H1 (cell line): ENCODE measurements at regions not wholly inside any gene's neighbourhood (a gene's known extent, or its start where the extent isn't known, plus 50 kb on each side); places are given as distances from the start of the nearest gene placed in this dataset.

Experiments used
- CTCF ChIA-PET: fragments of 300-600 bp; sonication (Branson Sonifier 250); formaldehyde crosslinking; loops from one replicate; lab custom pipeline; 2021; ENCODE audit not compliant: partially characterized antibody; lab: Charles Lee
- POLR2A ChIA-PET: fragments of 300-600 bp; sonication (Branson Sonifier 250); formaldehyde crosslinking; loops from one replicate; lab custom pipeline; 2021; ENCODE audit warnings: inconsistent platforms; ENCODE audit not compliant: partially characterized antibody; lab: Charles Lee
- DNase-seq, 2 experiments: peaks; one replicate each; pipeline versions ENCODE4 v3.0.0 to v3.0.0-alpha.2; 2010 to 2022; ENCODE audit warnings: low spot score in 2 of 2, low read depth in 1 of 2, mixed read lengths in 1 of 2
- FAIRE-seq: peaks from 2 replicates; lab custom pipeline; 2011; peaks lifted over from hg19 to GRCh38; lab: Jason Lieb, UNC
- H2AFZ ChIP-seq: 2 replicates; pipeline ENCODE4 v1.8.1; 2012; ENCODE audit warnings: low read length, inconsistent platforms
- H2AK5ac ChIP-seq: 2 replicates; pipeline ENCODE4 v1.6.1; 2013; ENCODE audit warnings: low read depth, low read length
- H2BK120ac ChIP-seq: replicated peaks from 2 replicates; pipeline ENCODE3; 2013; ENCODE audit warnings: low read depth, low read length, inconsistent platforms
- H2BK12ac ChIP-seq: 2 replicates; pipeline ENCODE4 v1.6.1; 2013; ENCODE audit warnings: low read depth, low read length
- H2BK15ac ChIP-seq: 2 replicates; pipeline ENCODE4 v1.6.1; 2013; ENCODE audit warnings: low read length
- H2BK20ac ChIP-seq: 2 replicates; pipeline ENCODE4 v1.6.1; 2013; ENCODE audit warnings: low read length
- H2BK5ac ChIP-seq: 2 replicates; pipeline ENCODE4 v1.6.1; 2013; ENCODE audit warnings: low read depth, low read length
- H3K14ac ChIP-seq: 2 replicates; pipeline ENCODE4 v1.6.1; 2013; ENCODE audit warnings: inconsistent platforms; ENCODE audit not compliant: insufficient read length
- H3K18ac ChIP-seq: 2 replicates; pipeline ENCODE4 v1.6.1; 2013; ENCODE audit warnings: low read length; ENCODE audit errors: extremely low read depth
- H3K23ac ChIP-seq: 2 replicates; pipeline ENCODE4 v1.6.1; 2013; ENCODE audit warnings: inconsistent platforms; ENCODE audit not compliant: insufficient read length
- H3K23me2 ChIP-seq: 2 replicates; pipeline ENCODE4 v1.6.1; 2013; ENCODE audit warnings: low read depth, low read length
- H3K27ac ChIP-seq: 2 replicates; pipeline ENCODE4 v1.6.1; 2011; ENCODE audit warnings: low read depth, low read length, inconsistent platforms
- H3K27me3 ChIP-seq, 4 experiments: replicated peaks in 1 of 4; 1 replicate in 1 of 4; 2 replicates in 3 of 4; pipeline versions ENCODE4 v1.6.1 to v1.8.1; 2011 to 2013; ENCODE audit warnings: low read length in 3 of 4, mild to moderate bottlenecking in 3 of 4, inconsistent platforms in 2 of 4, mixed read lengths in 2 of 4, moderate library complexity in 1 of 4; ENCODE audit not compliant: control insufficient read depth in 3 of 4, insufficient read depth in 3 of 4; ENCODE audit errors: extremely low read depth in 1 of 4
- H3K36me3 ChIP-seq, 4 experiments: 2 replicates each; pipeline versions ENCODE4 v1.6.1 to v1.8.1; 2011 to 2013; ENCODE audit warnings: mild to moderate bottlenecking in 4 of 4, low read length in 3 of 4, moderate library complexity in 2 of 4, control low read depth in 1 of 4, inconsistent platforms in 1 of 4; ENCODE audit not compliant: insufficient read depth in 4 of 4, control insufficient read depth in 2 of 4
- H3K4ac ChIP-seq: replicated peaks from 2 replicates; pipeline ENCODE3; 2013; ENCODE audit warnings: low read length, low read depth, mixed read lengths, inconsistent platforms; ENCODE audit not compliant: insufficient read length
- H3K4me1 ChIP-seq, 4 experiments: replicated peaks in 1 of 4; 1 replicate in 1 of 4; 2 replicates in 3 of 4; pipeline versions ENCODE4 v1.6.1 to v1.8.1; 2011 to 2013; ENCODE audit warnings: low read length in 3 of 4, inconsistent platforms in 2 of 4, mixed read lengths in 1 of 4; ENCODE audit not compliant: insufficient read depth in 4 of 4, control insufficient read depth in 3 of 4
- H3K4me2 ChIP-seq, 2 experiments: 2 replicates each; pipeline versions ENCODE4 v1.6.1 to v1.8.1; 2011 to 2013; ENCODE audit warnings: low read depth in 2 of 2, low read length in 2 of 2, control low read depth in 1 of 2, inconsistent platforms in 1 of 2, mild to moderate bottlenecking in 1 of 2; ENCODE audit not compliant: insufficient read depth in 1 of 2
- H3K4me3 ChIP-seq, 4 experiments: fragments of 200-600, 300-600 bp in 1 of 4; sonication (generic), shearing (Covaris generic), sonication (Bioruptor Twin) in 1 of 4; 2 replicates each; pipeline versions ENCODE4 v1.5.1 to v1.8.1; 2011 to 2016; ENCODE audit warnings: low read length in 4 of 4, low read depth in 3 of 4, control low read depth in 2 of 4, inconsistent platforms in 2 of 4, mild to moderate bottlenecking in 2 of 4, mixed read lengths in 1 of 4, moderate library complexity in 1 of 4; ENCODE audit not compliant: insufficient read depth in 2 of 4; ENCODE audit errors: extremely low read depth in 1 of 4
- H3K56ac ChIP-seq: replicated peaks from 2 replicates; pipeline ENCODE3; 2013; ENCODE audit warnings: low read depth, mild to moderate bottlenecking, mixed read lengths, low read length, inconsistent platforms; ENCODE audit not compliant: insufficient read length
- H3K79me1 ChIP-seq: 2 replicates; pipeline ENCODE4 v1.6.1; 2013; ENCODE audit warnings: low read depth, low read length, control low read depth
- H3K79me2 ChIP-seq, 2 experiments: 2 replicates each; pipeline versions ENCODE4 v1.6.1 to v1.8.1; 2012 to 2013; ENCODE audit warnings: low read length in 2 of 2, mild to moderate bottlenecking in 2 of 2, inconsistent platforms in 1 of 2; ENCODE audit not compliant: insufficient read depth in 2 of 2, control insufficient read depth in 1 of 2
- H3K9ac ChIP-seq, 4 experiments: replicated peaks in 1 of 4; 1 replicate in 1 of 4; 2 replicates in 3 of 4; pipeline versions ENCODE4 v1.6.1 to v1.8.1; 2011 to 2013; ENCODE audit warnings: low read depth in 3 of 4, low read length in 3 of 4, control low read depth in 2 of 4, mild to moderate bottlenecking in 2 of 4, moderate library complexity in 2 of 4, inconsistent platforms in 1 of 4; ENCODE audit errors: extremely low read depth in 1 of 4
- H3K9me3 ChIP-seq, 2 experiments: 2 replicates each; pipeline versions ENCODE4 v1.6.1 to v1.8.1; 2012 to 2013; ENCODE audit warnings: mild to moderate bottlenecking in 2 of 2, moderate library complexity in 2 of 2, control low read depth in 1 of 2, inconsistent platforms in 1 of 2, low read depth in 1 of 2, low read length in 1 of 2, mixed read lengths in 1 of 2; ENCODE audit not compliant: insufficient read depth in 2 of 2
- H4K20me1 ChIP-seq, 2 experiments: replicated peaks in 1 of 2; 2 replicates each; pipeline versions ENCODE3 to v1.8.1; 2011 to 2013; ENCODE audit warnings: inconsistent platforms in 2 of 2, low read length in 2 of 2, mild to moderate bottlenecking in 1 of 2; ENCODE audit not compliant: insufficient read depth in 2 of 2, control insufficient read depth in 1 of 2
- H4K5ac ChIP-seq: 2 replicates; pipeline ENCODE4 v1.6.1; 2013; ENCODE audit warnings: low read length, low read depth, mixed read lengths, inconsistent platforms; ENCODE audit not compliant: insufficient read length
- H4K8ac ChIP-seq: 2 replicates; pipeline ENCODE4 v1.8.0; 2013; ENCODE audit warnings: mild to moderate bottlenecking, moderate library complexity, low read length, inconsistent platforms; ENCODE audit not compliant: insufficient read depth; ENCODE audit errors: extremely low read depth
- H4K91ac ChIP-seq: replicated peaks from 2 replicates; pipeline ENCODE3; 2013; ENCODE audit warnings: low read length, mixed read lengths, inconsistent platforms; ENCODE audit not compliant: insufficient read length
- CEBPB ChIP-seq: IDR thresholded peaks from 2 replicates; pipeline ENCODE4 v1.6.1; 2012; ENCODE audit warnings: low read depth, low read length
- KDM1A ChIP-seq: fragments of 200-600, 300-600 bp; sonication (generic); IDR thresholded peaks from 2 replicates; pipeline ENCODE4 v1.7.1; 2016; ENCODE audit warnings: mild to moderate bottlenecking, low read length, borderline replicate concordance
- KDM5A ChIP-seq: fragments of 200-600 bp; IDR thresholded peaks from 2 replicates; pipeline ENCODE4 v1.7.1; 2012; ENCODE audit warnings: mild to moderate bottlenecking, low read length, inconsistent platforms, mixed read lengths
- NANOG ChIP-seq: IDR thresholded peaks from 2 replicates; pipeline ENCODE4 v1.6.1; 2011; ENCODE audit warnings: low read length, low read depth, mild to moderate bottlenecking, inconsistent platforms; ENCODE audit not compliant: insufficient read depth, poor library complexity, severe bottlenecking
- RXRA ChIP-seq: IDR thresholded peaks from 2 replicates; pipeline ENCODE4 v1.6.1; 2011; ENCODE audit warnings: low read depth, mild to moderate bottlenecking, low read length, moderate library complexity; ENCODE audit not compliant: insufficient read depth
- SP2 ChIP-seq: IDR thresholded peaks from 2 replicates; pipeline ENCODE4 v1.6.1; 2012; ENCODE audit warnings: mild to moderate bottlenecking, low read length, inconsistent platforms
- whole genome bisulfite sequencing, 2 experiments: shearing (Covaris generic) in 1 of 2; methylation state at CpG; one replicate each; pipeline versions ENCODE4 v1.1.6 to v1.1.7; 2013 to 2015; ENCODE audit warnings: low lambda C conversion rate in 2 of 2, mixed read lengths in 2 of 2, inconsistent platforms in 1 of 2, low coverage in 1 of 2, missing lambda C conversion rate in 1 of 2; ENCODE audit not compliant: insufficient replicate concordance in 2 of 2, insufficient coverage in 1 of 2, insufficient read length in 1 of 2; ENCODE audit errors: extremely low coverage in 1 of 2, missing lambda C conversion rate in 1 of 2; 5-methylcytosine and 5-hydroxymethylcytosine counted together

DNA sequence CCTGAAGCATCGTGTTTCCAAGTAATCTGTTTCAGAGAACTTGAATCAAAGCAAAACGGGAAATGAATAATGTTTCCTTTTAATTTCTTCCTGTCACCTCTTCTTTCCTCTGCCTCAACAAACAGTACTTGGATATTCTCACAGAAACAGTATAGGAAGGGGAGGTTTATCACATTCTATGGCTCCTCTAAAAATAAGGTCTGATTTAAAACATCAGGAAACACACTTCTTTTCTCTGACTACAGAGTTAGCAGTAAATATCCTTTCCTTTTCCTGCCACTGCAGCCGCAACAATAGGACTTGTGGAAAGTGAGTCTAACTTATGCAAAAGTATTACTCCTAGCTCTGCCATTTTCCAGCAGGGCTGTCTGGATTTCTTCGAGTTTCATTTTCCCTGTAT lies 62.3 kb downstream of the CH25H start:
- no peak overlapping the region for H2BK12ac ChIP-seq
- no peaks in the 10 kb centered on the region for H3K23me2 ChIP-seq
- ChIA-PET CTCF (interaction anchor here (0.9 to 2.3 kb wide), 5 partner anchors 11 to 212 kb away, joined by 3 to 7 read pairs (median 3); no protein-coding TSS in a partner anchor), POLR2A (no interaction called here)
- no peak overlapping the region for H3K4me2 ChIP-seq
- H2BK120ac ChIP-seq, result no peak overlapping the region
- H3K56ac ChIP-seq, result no peak overlapping the region
- H2BK20ac ChIP-seq, result no peak overlapping the region
- no peaks in the 10 kb centered on the region for H3K79me2 ChIP-seq
- no peaks in the 10 kb centered on the region for H3K79me1 ChIP-seq
- 89% methylated on average over 4 of the region's 4 CpGs; no CpG with 5 or more reads in 1 of the 2 experiments for WGBS, 2 experiments
- H3K4me3 ChIP-seq, result no peak overlapping the region
- no peaks in the 10 kb centered on the region for H4K20me1 ChIP-seq
- H3K14ac ChIP-seq, result no peak overlapping the region
- H3K4ac ChIP-seq, result no peak overlapping the region
- H3K27me3 ChIP-seq, result no peaks in the 10 kb centered on the region
- H2AK5ac ChIP-seq, result no peak overlapping the region
- no peak overlapping the region for H3K9ac ChIP-seq
- no peak overlapping the region for H3K18ac ChIP-seq
- H3K9me3 ChIP-seq, result no peaks in the 10 kb centered on the region
- H3K4me1 ChIP-seq, result no peaks in the 10 kb centered on the region
- H4K5ac ChIP-seq, result no peak overlapping the region
- no peak overlapping the region for H2BK15ac ChIP-seq
- no peak overlapping the region for H3K23ac ChIP-seq
- no peak for FAIRE-seq
- H3K36me3 ChIP-seq, result no peaks in the 10 kb centered on the region
- H4K8ac ChIP-seq, result no peak overlapping the region
- H3K27ac ChIP-seq, result no peak overlapping the region
- no peak overlapping the region for H2AFZ ChIP-seq
- no peak overlapping the region for H4K91ac ChIP-seq
- no peak for DNase-seq
- H2BK5ac ChIP-seq, result no peak overlapping the region
- TF ChIP-seq SP2 (no peak), NANOG (no peak), KDM5A (no peak), KDM1A (no peak), RXRA (no peak), CEBPB (no peak)
